HepG2 (cell line): ENCODE measurements at regions not wholly inside any gene's neighbourhood (a gene's known extent, or its start where the extent isn't known, plus 50 kb on each side); places are given as distances from the start of the nearest gene placed in this dataset.

Source experiments
- BRCA1 ChIP-seq: sonication (generic); formaldehyde crosslinking; IDR thresholded peaks from 2 replicates; pipeline ENCODE4 v1.4.0; 2020; ENCODE audit warnings: missing genetic modification reagents
- CBX2 ChIP-seq, 2 experiments: fragments of 200-600 bp in 1 of 2; sonication (generic); formaldehyde crosslinking in 1 of 2; IDR thresholded peaks; 2 replicates each; pipeline versions ENCODE4 v1.7.0 to v1.8.1; 2018 to 2022; ENCODE audit warnings: low read depth in 2 of 2, low read length in 1 of 2, mild to moderate bottlenecking in 1 of 2, missing genetic modification reagents in 1 of 2
- HDAC6 ChIP-seq: fragments of 200-600 bp; sonication (generic); IDR thresholded peaks from 2 replicates; pipeline ENCODE4 v1.7.0; 2017; ENCODE audit warnings: mild to moderate bottlenecking, antibody characterized with exemption, low read length, low read depth
- HOXA3 ChIP-seq: sonication (generic); formaldehyde crosslinking; IDR thresholded peaks from 2 replicates; pipeline ENCODE4 v1.5.0; 2020; ENCODE audit warnings: missing genetic modification reagents
- ISL2 ChIP-seq: sonication (generic); formaldehyde crosslinking; IDR thresholded peaks from 2 replicates; pipeline ENCODE4 v1.5.0; 2020; ENCODE audit warnings: missing genetic modification reagents
- LRRFIP1 ChIP-seq: sonication (generic); formaldehyde crosslinking; conservative IDR thresholded peaks from 2 replicates; pipeline ENCODE4 v1.4.0; 2020; ENCODE audit warnings: missing genetic modification reagents
- MXI1 ChIP-seq: IDR thresholded peaks from 3 replicates; pipeline ENCODE4 v1.6.1; 2012; ENCODE audit warnings: low read depth, low read length, inconsistent platforms, borderline replicate concordance
- NCOA5 ChIP-seq: sonication (generic); formaldehyde crosslinking; IDR thresholded peaks from 2 replicates; pipeline ENCODE4 v1.4.0; 2020; ENCODE audit warnings: missing genetic modification reagents
- NR1H2 ChIP-seq: sonication (generic); formaldehyde crosslinking; IDR thresholded peaks from 2 replicates; pipeline ENCODE4 v1.8.1; 2022; ENCODE audit warnings: low read depth, missing genetic modification reagents, borderline replicate concordance
- SP140L ChIP-seq: sonication (generic); formaldehyde crosslinking; IDR thresholded peaks from 2 replicates; pipeline ENCODE4 v1.4.0; 2020; ENCODE audit warnings: missing genetic modification reagents, borderline replicate concordance
- TMF1 ChIP-seq: sonication (generic); formaldehyde crosslinking; IDR thresholded peaks from 2 replicates; pipeline ENCODE4 v1.8.1; 2022; ENCODE audit warnings: low read depth, missing genetic modification reagents
- TOPORS ChIP-seq: sonication (generic); formaldehyde crosslinking; IDR thresholded peaks from 2 replicates; pipeline ENCODE4 v1.8.0; 2023; ENCODE audit warnings: mild to moderate bottlenecking, missing genetic modification reagents
- ZNF557 ChIP-seq: sonication (generic); formaldehyde crosslinking; IDR thresholded peaks from 2 replicates; pipeline ENCODE4 v1.4.0; 2020; ENCODE audit warnings: missing genetic modification reagents
- ZNF564 ChIP-seq: sonication (generic); formaldehyde crosslinking; IDR thresholded peaks from 2 replicates; pipeline ENCODE4 v1.8.1; 2023; ENCODE audit warnings: mild to moderate bottlenecking, missing genetic modification reagents
- ZNF577 ChIP-seq: sonication (generic); formaldehyde crosslinking; IDR thresholded peaks from 2 replicates; pipeline ENCODE4 v1.4.0; 2020; ENCODE audit warnings: mild to moderate bottlenecking, low read depth, missing genetic modification reagents, borderline replicate concordance
- ZNF605 ChIP-seq: sonication (generic); formaldehyde crosslinking; IDR thresholded peaks from 2 replicates; pipeline ENCODE4 v1.8.0; 2022; ENCODE audit warnings: mild to moderate bottlenecking, missing genetic modification reagents
- ZNF615 ChIP-seq: sonication (generic); formaldehyde crosslinking; IDR thresholded peaks from 2 replicates; pipeline ENCODE4 v1.5.0; 2020; ENCODE audit warnings: mild to moderate bottlenecking, missing genetic modification reagents, borderline replicate concordance
- ZNF660 ChIP-seq: sonication (generic); formaldehyde crosslinking; IDR thresholded peaks from 2 replicates; pipeline ENCODE4 v1.5.1; 2020; ENCODE audit warnings: mild to moderate bottlenecking, low read depth, missing genetic modification reagents, borderline replicate concordance
- TF ChIP-seq, protein P1 (sequence below): IDR thresholded peaks from 2 replicates; pipeline ENCODE4 v1.6.1; 2012; ENCODE audit warnings: low read depth, low read length, improper control_type of control experiment
- TF ChIP-seq, protein P2 (sequence below): sonication (generic); formaldehyde crosslinking; IDR thresholded peaks from 2 replicates; pipeline ENCODE4 v1.5.0; 2020; ENCODE audit warnings: mild to moderate bottlenecking, missing genetic modification reagents
- TF ChIP-seq, protein P3 (sequence below): sonication (generic); formaldehyde crosslinking; IDR thresholded peaks from 2 replicates; pipeline ENCODE4 v1.5.0; 2020; ENCODE audit warnings: missing genetic modification reagents

GRCh38 chr2:45273412-45274249 lies 264.4 kb upstream of the SIX2 start (continued):
- TF ChIP-seq ZNF660 (CRISPR knock-in tag) (no peak), ZNF605 (CRISPR knock-in tag) (no peak), TMF1 (no peak), HOXA3 (peak; percentile 61), BRCA1 (CRISPR knock-in tag) (no peak), ZNF615 (CRISPR knock-in tag) (no peak; the same call in 1 of the 2 replicates), ISL2 (peak; percentile 98), ZNF557 (CRISPR knock-in tag) (no peak), ZNF577 (CRISPR knock-in tag) (no peak), NCOA5 (no peak), LRRFIP1 (CRISPR knock-in tag) (no peak; the same call in 1 of the 2 replicates), MXI1 (0 out of 3 replicates have a peak, but pooled peaks have one; percentile 9), HDAC6 (no peak), TOPORS (no peak), ZNF564 (0 out of 2 replicates have a peak, but pooled peaks have one; percentile 69), NR1H2 (CRISPR knock-in tag) (no peak), CBX2 (IDR thresholded peaks at IDR 0.05; ENCODE audit: low read depth, low read length) (no peak), CBX2 (CRISPR knock-in tag; IDR thresholded peaks at IDR 0.05; ENCODE audit: low read depth) (no peak), SP140L (peak; percentile 94; the same call in 1 of the 2 replicates)
- TF ChIP-seq, protein P1, sequence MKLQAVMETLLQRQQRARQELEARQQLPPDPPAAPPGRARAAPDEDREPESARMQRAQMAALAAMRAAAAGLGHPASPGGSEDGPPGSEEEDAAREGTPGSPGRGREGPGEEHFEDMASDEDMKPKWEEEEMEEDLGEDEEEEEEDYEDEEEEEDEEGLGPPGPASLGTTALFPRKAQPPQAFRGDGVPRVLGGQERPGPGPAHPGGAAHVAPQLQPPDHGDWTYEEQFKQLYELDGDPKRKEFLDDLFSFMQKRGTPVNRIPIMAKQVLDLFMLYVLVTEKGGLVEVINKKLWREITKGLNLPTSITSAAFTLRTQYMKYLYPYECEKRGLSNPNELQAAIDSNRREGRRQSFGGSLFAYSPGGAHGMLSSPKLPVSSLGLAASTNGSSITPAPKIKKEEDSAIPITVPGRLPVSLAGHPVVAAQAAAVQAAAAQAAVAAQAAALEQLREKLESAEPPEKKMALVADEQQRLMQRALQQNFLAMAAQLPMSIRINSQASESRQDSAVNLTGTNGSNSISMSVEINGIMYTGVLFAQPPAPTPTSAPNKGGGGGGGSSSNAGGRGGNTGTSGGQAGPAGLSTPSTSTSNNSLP = peak; percentile 99
- TF ChIP-seq, protein P2, sequence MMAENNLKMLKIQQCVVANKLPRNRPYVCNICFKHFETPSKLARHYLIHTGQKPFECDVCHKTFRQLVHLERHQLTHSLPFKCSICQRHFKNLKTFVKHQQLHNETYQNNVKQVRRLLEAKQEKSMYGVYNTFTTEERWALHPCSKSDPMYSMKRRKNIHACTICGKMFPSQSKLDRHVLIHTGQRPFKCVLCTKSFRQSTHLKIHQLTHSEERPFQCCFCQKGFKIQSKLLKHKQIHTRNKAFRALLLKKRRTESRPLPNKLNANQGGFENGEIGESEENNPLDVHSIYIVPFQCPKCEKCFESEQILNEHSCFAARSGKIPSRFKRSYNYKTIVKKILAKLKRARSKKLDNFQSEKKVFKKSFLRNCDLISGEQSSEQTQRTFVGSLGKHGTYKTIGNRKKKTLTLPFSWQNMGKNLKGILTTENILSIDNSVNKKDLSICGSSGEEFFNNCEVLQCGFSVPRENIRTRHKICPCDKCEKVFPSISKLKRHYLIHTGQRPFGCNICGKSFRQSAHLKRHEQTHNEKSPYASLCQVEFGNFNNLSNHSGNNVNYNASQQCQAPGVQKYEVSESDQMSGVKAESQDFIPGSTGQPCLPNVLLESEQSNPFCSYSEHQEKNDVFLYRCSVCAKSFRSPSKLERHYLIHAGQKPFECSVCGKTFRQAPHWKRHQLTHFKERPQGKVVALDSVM (CRISPR knock-in tag) = no peak
- TF ChIP-seq, protein P3, sequence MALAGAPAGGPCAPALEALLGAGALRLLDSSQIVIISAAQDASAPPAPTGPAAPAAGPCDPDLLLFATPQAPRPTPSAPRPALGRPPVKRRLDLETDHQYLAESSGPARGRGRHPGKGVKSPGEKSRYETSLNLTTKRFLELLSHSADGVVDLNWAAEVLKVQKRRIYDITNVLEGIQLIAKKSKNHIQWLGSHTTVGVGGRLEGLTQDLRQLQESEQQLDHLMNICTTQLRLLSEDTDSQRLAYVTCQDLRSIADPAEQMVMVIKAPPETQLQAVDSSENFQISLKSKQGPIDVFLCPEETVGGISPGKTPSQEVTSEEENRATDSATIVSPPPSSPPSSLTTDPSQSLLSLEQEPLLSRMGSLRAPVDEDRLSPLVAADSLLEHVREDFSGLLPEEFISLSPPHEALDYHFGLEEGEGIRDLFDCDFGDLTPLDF = no peak
